A549 (cell line): ENCODE measurements at regions not wholly inside any gene's neighbourhood (a gene's known extent, or its start where the extent isn't known, plus 50 kb on each side); places are given as distances from the start of the nearest gene placed in this dataset.

Experiments used
- ATAC-seq, 2 experiments: fragments of 200-7000 bp in 1 of 2; fragments of >200 bp in 1 of 2; cut with Nextera tagmentation in 1 of 2; cut with Tn5 transposase in 1 of 2; 3 replicates each; pipeline versions ENCODE4 v1.8.0 to v1.9.1; 2018 to 2020; ENCODE audit warnings: mild to moderate bottlenecking in 1 of 2, moderate library complexity in 1 of 2
- CTCF ChIA-PET: fragments of 300-600 bp; sonication (Branson Sonifier 250); formaldehyde crosslinking; extraction: SDS; loops from one replicate; lab custom pipeline; 2021; ENCODE audit warnings: antibody characterized with exemption, inconsistent platforms; lab: Yijun Ruan, JAX
- POLR2A ChIA-PET: fragments of 350-600 bp; formaldehyde crosslinking; extraction: SDS; loops from one replicate; lab custom pipeline; 2021; ENCODE audit warnings: antibody characterized with exemption, inconsistent platforms; lab: Yijun Ruan, JAX
- DNase-seq, 2 experiments: peaks; one replicate each; pipeline versions ENCODE4 v3.0.0 to v3.0.0-alpha.2; 2011 to 2016; ENCODE audit warnings: low read depth in 1 of 2, low spot score in 1 of 2
- FAIRE-seq: peaks from 2 replicates; lab custom pipeline; 2011; peaks lifted over from hg19 to GRCh38; lab: Jason Lieb, UNC
- H3K27ac ChIP-seq, 2 experiments: fragments of >200 bp; sonication (Bioruptor Twin); formaldehyde crosslinking; 3 replicates each; pipeline ENCODE4 v1.5.1; 2016 to 2017
- H3K4me1 ChIP-seq: fragments of >200 bp; sonication (Bioruptor Twin); formaldehyde crosslinking; 3 replicates; pipeline ENCODE4 v1.6.1; 2016
- H3K4me2 ChIP-seq: fragments of >200 bp; sonication (Bioruptor Twin); formaldehyde crosslinking; 3 replicates; pipeline ENCODE4 v1.6.1; 2016
- H3K4me3 ChIP-seq: fragments of >200 bp; sonication (Bioruptor Twin); formaldehyde crosslinking; 3 replicates; pipeline ENCODE4 v1.5.1; 2016
- H3K9me3 ChIP-seq: fragments of >200 bp; sonication (Bioruptor Twin); formaldehyde crosslinking; 3 replicates; pipeline ENCODE4 v1.6.1; 2016
- ESRRA ChIP-seq: fragments of 150-350 bp; IDR thresholded peaks from 2 replicates; pipeline ENCODE4 v1.6.1; 2014; ENCODE audit warnings: mild to moderate bottlenecking, low read length, borderline replicate concordance
- FOSL2 ChIP-seq, 2 experiments: fragments of 450-650 bp in 1 of 2; fragments of >200 bp in 1 of 2; sonication (Bioruptor Twin) in 1 of 2; formaldehyde crosslinking; IDR thresholded peaks; 2 replicates each; pipeline versions ENCODE4 v1.5.0 to v1.6.1; 2016 to 2020; ENCODE audit warnings: mild to moderate bottlenecking in 1 of 2, moderate library complexity in 1 of 2
- FOXS1 ChIP-seq: fragments of 250-450 bp; sonication (Bioruptor Pico); IDR thresholded peaks from 2 replicates; pipeline ENCODE4 v1.5.0; 2020; ENCODE audit warnings: mild to moderate bottlenecking, moderate library complexity
- GATA3 ChIP-seq: IDR thresholded peaks from 2 replicates; pipeline ENCODE4 v1.6.1; 2012; ENCODE audit warnings: borderline replicate concordance
- HDAC2 ChIP-seq: fragments of 200-600 bp; sonication (generic); IDR thresholded peaks from 2 replicates; pipeline ENCODE4 v1.6.1; 2016
- HOXB13 ChIP-seq: fragments of 250-450 bp; sonication (Bioruptor Pico); IDR thresholded peaks from 2 replicates; pipeline ENCODE4 v1.5.0; 2020; ENCODE audit warnings: low read depth, mild to moderate bottlenecking, moderate library complexity
- JUNB ChIP-seq: fragments of >200 bp; sonication (Bioruptor Twin); formaldehyde crosslinking; IDR thresholded peaks from 2 replicates; pipeline ENCODE4 v1.6.1; 2016
- KDM1A ChIP-seq: fragments of 200-600 bp; sonication (generic); IDR thresholded peaks from 2 replicates; pipeline ENCODE4 v1.6.1; 2016; ENCODE audit warnings: low read depth, mild to moderate bottlenecking
- KDM5A ChIP-seq: fragments of 200-600 bp; sonication (generic); IDR thresholded peaks from 2 replicates; pipeline ENCODE4 v1.6.1; 2016; ENCODE audit warnings: antibody characterized with exemption, mild to moderate bottlenecking
- MAFK ChIP-seq: fragments of 450-650 bp; IDR thresholded peaks from 2 replicates; pipeline ENCODE4 v1.6.1; 2014; ENCODE audit not compliant: partially characterized antibody
- MAZ ChIP-seq: fragments of 150-350 bp; IDR thresholded peaks from 2 replicates; pipeline ENCODE4 v1.6.1; 2014; ENCODE audit warnings: antibody characterized with exemption, low read depth, low read length, borderline replicate concordance
- NFE2L2 ChIP-seq: fragments of 150-350 bp; conservative IDR thresholded peaks from 2 replicates; pipeline ENCODE4 v1.6.1; 2014; ENCODE audit warnings: low read length
- NR3C1 ChIP-seq: fragments of >200 bp; sonication (Bioruptor Twin); formaldehyde crosslinking; IDR thresholded peaks from 3 replicates; pipeline ENCODE4 v1.6.1; 2017
- PHF8 ChIP-seq: fragments of 200-600 bp; sonication (generic); IDR thresholded peaks from 2 replicates; pipeline ENCODE4 v1.6.1; 2016; ENCODE audit warnings: low read depth, mild to moderate bottlenecking, antibody characterized with exemption, moderate library complexity, borderline replicate concordance
- SMC3 ChIP-seq: fragments of >200 bp; sonication (Bioruptor Twin); formaldehyde crosslinking; IDR thresholded peaks from 3 replicates; pipeline ENCODE4 v1.6.1; 2018; ENCODE audit warnings: inconsistent platforms
- SREBF2 ChIP-seq: fragments of 450-650 bp; IDR thresholded peaks from 2 replicates; pipeline ENCODE4 v1.6.1; 2014; ENCODE audit warnings: mild to moderate bottlenecking, moderate library complexity
- TFCP2L1 ChIP-seq: fragments of 250-450 bp; sonication (Bioruptor Pico); IDR thresholded peaks from 2 replicates; pipeline ENCODE4 v1.5.0; 2021; ENCODE audit warnings: mild to moderate bottlenecking
- TP53 ChIP-seq: fragments of 250-450 bp; sonication (Bioruptor Pico); IDR thresholded peaks from 2 replicates; pipeline ENCODE4 v1.5.0; 2021; ENCODE audit warnings: mild to moderate bottlenecking, moderate library complexity
- ZC3H11A ChIP-seq: fragments of 450-650 bp; IDR thresholded peaks from 2 replicates; pipeline ENCODE4 v1.6.1; 2014; ENCODE audit warnings: antibody characterized with exemption, mild to moderate bottlenecking
- ZFP36 ChIP-seq: fragments of 450-650 bp; IDR thresholded peaks from 2 replicates; pipeline ENCODE4 v1.6.1; 2014; ENCODE audit warnings: borderline replicate concordance; ENCODE audit not compliant: partially characterized antibody
- ZSCAN20 ChIP-seq: fragments of 250-450 bp; sonication (Bioruptor Pico); IDR thresholded peaks from 2 replicates; pipeline ENCODE4 v1.8.0; 2022; ENCODE audit warnings: mild to moderate bottlenecking, moderate library complexity
- WGBS: methylation state at CpG from one replicate; pipeline ENCODE4 v1.1.6; 2017; ENCODE audit errors: missing lambda C conversion rate; 5-methylcytosine and 5-hydroxymethylcytosine counted together
- TF ChIP-seq, protein P1 (sequence below): fragments of >200 bp; sonication (Bioruptor Twin); formaldehyde crosslinking; IDR thresholded peaks from 3 replicates; pipeline ENCODE4 v1.5.1; 2016
- TF ChIP-seq, protein P2 (sequence below): fragments of >200 bp; sonication (Bioruptor Twin); formaldehyde crosslinking; IDR thresholded peaks from 2 replicates; pipeline ENCODE4 v1.6.1; 2016
- TF ChIP-seq, protein P3 (sequence below): fragments of 450-650 bp; IDR thresholded peaks from 2 replicates; pipeline ENCODE4 v1.6.1; 2014; ENCODE audit warnings: antibody characterized with exemption
- TF ChIP-seq, protein P4 (sequence below): fragments of 250-450 bp; sonication (Bioruptor Pico); IDR thresholded peaks from 2 replicates; pipeline ENCODE4 v1.5.0; 2020; ENCODE audit warnings: low read depth, mild to moderate bottlenecking, moderate library complexity
- TF ChIP-seq, protein P5 (sequence below): fragments of 250-450 bp; sonication (Bioruptor Pico); IDR thresholded peaks from 2 replicates; pipeline ENCODE4 v1.5.0; 2021; ENCODE audit warnings: mild to moderate bottlenecking, moderate library complexity, borderline replicate concordance
- TF ChIP-seq, protein P6 (sequence below): IDR thresholded peaks from 2 replicates; pipeline ENCODE4 v1.6.1; 2012

DNA sequence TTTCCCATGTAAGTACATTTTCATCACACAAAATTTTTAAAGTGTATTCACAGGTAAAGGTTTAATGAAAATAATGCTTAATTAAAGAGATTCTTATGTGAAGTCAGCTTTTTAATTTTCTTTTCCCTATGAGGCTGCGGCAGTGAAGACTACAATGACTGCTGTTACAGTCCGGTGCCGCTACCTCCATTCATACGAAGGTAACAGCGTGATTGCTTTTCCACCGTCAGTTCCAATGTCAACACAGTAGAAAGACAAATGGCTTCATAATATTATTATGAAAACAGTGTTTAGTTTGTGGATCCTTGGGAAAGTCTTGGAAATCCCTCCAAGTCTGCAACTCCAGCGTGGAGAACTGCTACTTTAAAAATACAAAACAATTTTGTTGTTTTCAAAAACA lies 254.9 kb upstream of the NRIP1 start:
- POLR2A ChIA-PET = no interaction called here
- FAIRE-seq = no peak

DNA sequence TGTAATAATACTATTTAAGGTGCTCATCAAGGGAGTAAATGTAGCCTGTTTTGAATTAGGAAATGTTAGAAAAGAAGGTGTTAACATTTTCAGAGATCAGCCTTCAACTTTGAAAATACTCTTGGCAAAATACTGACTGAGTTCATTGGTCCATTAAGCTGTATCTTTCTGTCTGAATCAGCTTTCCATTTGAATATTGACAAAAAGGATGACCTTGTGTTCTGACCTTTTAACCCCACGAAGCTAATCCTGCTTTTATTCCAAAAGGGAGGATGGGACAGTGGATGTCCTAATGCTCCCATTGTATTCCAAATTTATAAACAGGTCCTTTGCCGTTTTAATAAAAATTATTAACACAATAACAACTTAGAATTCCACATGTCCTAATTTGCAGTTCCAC lies 259.7 kb upstream of the NRIP1 start:
- Histone ChIP-seq H3K4me3 (no peak overlapping the region), H3K9me3 (no peaks in the 10 kb centered on the region), H3K4me2 (no peak overlapping the region), H3K27ac (no peak overlapping the region), H3K4me1 (no peaks in the 10 kb centered on the region)
- ATAC-seq (no peak), DNase-seq (no peak), FAIRE-seq (no peak)
- 58% methylated on average over 2 of the region's 2 CpGs for WGBS
- ChIA-PET CTCF (no interaction called here), POLR2A (no interaction called here)
- TF ChIP-seq FOSL2 (IDR thresholded peaks at IDR 0.05) = no peak
- no peak for TF ChIP-seq FOSL2 (CRISPR knock-in tag; IDR thresholded peaks at IDR 0.05)
- no peak for TF ChIP-seq ZSCAN20 (CRISPR knock-in tag)
- TF ChIP-seq HOXB13 (CRISPR knock-in tag) = no peak
- TF ChIP-seq ZFP36 = no peak
- no peak for TF ChIP-seq TFCP2L1
- TF ChIP-seq JUNB = no peak
- no peak for TF ChIP-seq NFE2L2
- TF ChIP-seq, protein P1, sequence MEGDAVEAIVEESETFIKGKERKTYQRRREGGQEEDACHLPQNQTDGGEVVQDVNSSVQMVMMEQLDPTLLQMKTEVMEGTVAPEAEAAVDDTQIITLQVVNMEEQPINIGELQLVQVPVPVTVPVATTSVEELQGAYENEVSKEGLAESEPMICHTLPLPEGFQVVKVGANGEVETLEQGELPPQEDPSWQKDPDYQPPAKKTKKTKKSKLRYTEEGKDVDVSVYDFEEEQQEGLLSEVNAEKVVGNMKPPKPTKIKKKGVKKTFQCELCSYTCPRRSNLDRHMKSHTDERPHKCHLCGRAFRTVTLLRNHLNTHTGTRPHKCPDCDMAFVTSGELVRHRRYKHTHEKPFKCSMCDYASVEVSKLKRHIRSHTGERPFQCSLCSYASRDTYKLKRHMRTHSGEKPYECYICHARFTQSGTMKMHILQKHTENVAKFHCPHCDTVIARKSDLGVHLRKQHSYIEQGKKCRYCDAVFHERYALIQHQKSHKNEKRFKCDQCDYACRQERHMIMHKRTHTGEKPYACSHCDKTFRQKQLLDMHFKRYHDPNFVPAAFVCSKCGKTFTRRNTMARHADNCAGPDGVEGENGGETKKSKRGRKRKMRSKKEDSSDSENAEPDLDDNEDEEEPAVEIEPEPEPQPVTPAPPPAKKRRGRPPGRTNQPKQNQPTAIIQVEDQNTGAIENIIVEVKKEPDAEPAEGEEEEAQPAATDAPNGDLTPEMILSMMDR = no peak
- TF ChIP-seq TP53 (CRISPR knock-in tag) = no peak
- TF ChIP-seq, protein P2, sequence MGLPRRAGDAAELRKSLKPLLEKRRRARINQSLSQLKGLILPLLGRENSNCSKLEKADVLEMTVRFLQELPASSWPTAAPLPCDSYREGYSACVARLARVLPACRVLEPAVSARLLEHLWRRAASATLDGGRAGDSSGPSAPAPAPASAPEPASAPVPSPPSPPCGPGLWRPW = no peak
- TF ChIP-seq NR3C1 = no peak
- no peak for TF ChIP-seq HDAC2
- TF ChIP-seq PHF8 = no peak

More for the DNA sequence above, 254.9 kb upstream of the NRIP1 start:
- TF ChIP-seq MAZ (no peak), SREBF2 (no peak), SMC3 (no peak), KDM5A (no peak), FOXS1 (no peak), ESRRA (no peak), FOSL2 (IDR thresholded peaks at IDR 0.05) (no peak), FOSL2 (CRISPR knock-in tag; IDR thresholded peaks at IDR 0.05) (no peak), KDM1A (no peak), MAFK (no peak), HOXB13 (CRISPR knock-in tag) (no peak), GATA3 (no peak), NFE2L2 (no peak), JUNB (no peak), ZC3H11A (no peak)
- TF ChIP-seq, protein P3, sequence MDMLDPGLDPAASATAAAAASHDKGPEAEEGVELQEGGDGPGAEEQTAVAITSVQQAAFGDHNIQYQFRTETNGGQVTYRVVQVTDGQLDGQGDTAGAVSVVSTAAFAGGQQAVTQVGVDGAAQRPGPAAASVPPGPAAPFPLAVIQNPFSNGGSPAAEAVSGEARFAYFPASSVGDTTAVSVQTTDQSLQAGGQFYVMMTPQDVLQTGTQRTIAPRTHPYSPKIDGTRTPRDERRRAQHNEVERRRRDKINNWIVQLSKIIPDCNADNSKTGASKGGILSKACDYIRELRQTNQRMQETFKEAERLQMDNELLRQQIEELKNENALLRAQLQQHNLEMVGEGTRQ = no peak
- TF ChIP-seq, protein P1 = no peak
- TF ChIP-seq, protein P4, sequence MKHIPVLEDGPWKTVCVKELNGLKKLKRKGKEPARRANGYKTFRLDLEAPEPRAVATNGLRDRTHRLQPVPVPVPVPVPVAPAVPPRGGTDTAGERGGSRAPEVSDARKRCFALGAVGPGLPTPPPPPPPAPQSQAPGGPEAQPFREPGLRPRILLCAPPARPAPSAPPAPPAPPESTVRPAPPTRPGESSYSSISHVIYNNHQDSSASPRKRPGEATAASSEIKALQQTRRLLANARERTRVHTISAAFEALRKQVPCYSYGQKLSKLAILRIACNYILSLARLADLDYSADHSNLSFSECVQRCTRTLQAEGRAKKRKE = no peak
- TF ChIP-seq, protein P2 = no peak
- TF ChIP-seq, protein P5, sequence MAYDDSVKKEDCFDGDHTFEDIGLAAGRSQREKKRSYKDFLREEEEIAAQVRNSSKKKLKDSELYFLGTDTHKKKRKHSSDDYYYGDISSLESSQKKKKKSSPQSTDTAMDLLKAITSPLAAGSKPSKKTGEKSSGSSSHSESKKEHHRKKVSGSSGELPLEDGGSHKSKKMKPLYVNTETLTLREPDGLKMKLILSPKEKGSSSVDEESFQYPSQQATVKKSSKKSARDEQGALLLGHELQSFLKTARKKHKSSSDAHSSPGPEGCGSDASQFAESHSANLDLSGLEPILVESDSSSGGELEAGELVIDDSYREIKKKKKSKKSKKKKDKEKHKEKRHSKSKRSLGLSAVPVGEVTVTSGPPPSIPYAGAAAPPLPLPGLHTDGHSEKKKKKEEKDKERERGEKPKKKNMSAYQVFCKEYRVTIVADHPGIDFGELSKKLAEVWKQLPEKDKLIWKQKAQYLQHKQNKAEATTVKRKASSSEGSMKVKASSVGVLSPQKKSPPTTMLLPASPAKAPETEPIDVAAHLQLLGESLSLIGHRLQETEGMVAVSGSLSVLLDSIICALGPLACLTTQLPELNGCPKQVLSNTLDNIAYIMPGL = no peak
- TF ChIP-seq, protein P6, sequence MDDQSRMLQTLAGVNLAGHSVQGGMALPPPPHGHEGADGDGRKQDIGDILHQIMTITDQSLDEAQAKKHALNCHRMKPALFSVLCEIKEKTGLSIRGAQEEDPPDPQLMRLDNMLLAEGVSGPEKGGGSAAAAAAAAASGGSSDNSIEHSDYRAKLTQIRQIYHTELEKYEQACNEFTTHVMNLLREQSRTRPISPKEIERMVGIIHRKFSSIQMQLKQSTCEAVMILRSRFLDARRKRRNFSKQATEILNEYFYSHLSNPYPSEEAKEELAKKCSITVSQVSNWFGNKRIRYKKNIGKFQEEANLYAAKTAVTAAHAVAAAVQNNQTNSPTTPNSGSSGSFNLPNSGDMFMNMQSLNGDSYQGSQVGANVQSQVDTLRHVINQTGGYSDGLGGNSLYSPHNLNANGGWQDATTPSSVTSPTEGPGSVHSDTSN = no peak
- no peak overlapping the region for H3K4me2 ChIP-seq
- H3K9me3 ChIP-seq = no peaks in the 10 kb centered on the region
- no peak for DNase-seq
- WGBS = 91% methylated on average over 7 of the region's 7 CpGs
- CTCF ChIA-PET = interaction anchor here (0.6 kb wide), 1 partner anchor 124 kb away, joined by 3 read pairs; no protein-coding TSS in a partner anchor
- no peak overlapping the region for H3K27ac ChIP-seq
- H3K4me1 ChIP-seq = no peaks in the 10 kb centered on the region
- no peak for ATAC-seq
- no peak overlapping the region for H3K4me3 ChIP-seq
